GM10248 (cell line): ENCODE measurements at regions not wholly inside any gene's neighbourhood (a gene's known extent, or its start where the extent isn't known, plus 50 kb on each side); places are given as distances from the start of the nearest gene placed in this dataset.

ENCODE experiments used
- CTCF ChIA-PET: fragments of 300-600 bp; sonication (Branson Sonifier 250); formaldehyde crosslinking; extraction: SDS; loops from one replicate; lab custom pipeline; 2021; ENCODE audit warnings: antibody characterized with exemption; lab: Yijun Ruan, JAX
- POLR2A ChIA-PET: fragments of 350-650 bp; sonication (Branson Sonifier 250); formaldehyde crosslinking; extraction: SDS; loops from one replicate; lab custom pipeline; 2020; ENCODE audit warnings: antibody characterized with exemption; lab: Yijun Ruan, JAX
- DNase-seq: peaks from one replicate; pipeline ENCODE4 v3.0.0; 2012; ENCODE audit errors: extremely low spot score
- TF ChIP-seq, protein P1 (sequence below): IDR thresholded peaks from 2 replicates; pipeline ENCODE4 v1.5.1; 2012; ENCODE audit warnings: mild to moderate bottlenecking, low read depth; ENCODE audit errors: extremely low read depth, missing control alignments, control extremely low read depth

DNA sequence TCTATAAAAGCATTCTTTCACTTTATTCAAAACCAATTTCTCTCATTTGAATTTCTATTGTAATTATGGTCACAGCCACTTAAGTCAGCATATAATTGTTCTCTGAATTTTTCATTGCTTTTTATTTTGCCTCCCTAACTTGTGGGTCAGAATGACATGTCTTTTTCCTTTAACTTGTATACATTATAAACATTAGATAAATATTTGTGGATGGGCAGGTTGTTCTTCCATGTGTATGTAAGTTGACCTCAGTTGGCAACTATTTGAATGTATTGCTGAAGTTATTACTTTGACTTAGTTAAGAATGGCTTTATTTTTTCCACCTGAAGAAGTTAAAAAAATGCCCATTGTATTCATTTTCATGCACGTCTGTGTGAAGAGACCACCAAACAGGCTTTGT is 83.0 kb upstream of the MAP3K7 start:
- ChIA-PET CTCF (no interaction called here), POLR2A (no interaction called here)
- TF ChIP-seq, protein P1, sequence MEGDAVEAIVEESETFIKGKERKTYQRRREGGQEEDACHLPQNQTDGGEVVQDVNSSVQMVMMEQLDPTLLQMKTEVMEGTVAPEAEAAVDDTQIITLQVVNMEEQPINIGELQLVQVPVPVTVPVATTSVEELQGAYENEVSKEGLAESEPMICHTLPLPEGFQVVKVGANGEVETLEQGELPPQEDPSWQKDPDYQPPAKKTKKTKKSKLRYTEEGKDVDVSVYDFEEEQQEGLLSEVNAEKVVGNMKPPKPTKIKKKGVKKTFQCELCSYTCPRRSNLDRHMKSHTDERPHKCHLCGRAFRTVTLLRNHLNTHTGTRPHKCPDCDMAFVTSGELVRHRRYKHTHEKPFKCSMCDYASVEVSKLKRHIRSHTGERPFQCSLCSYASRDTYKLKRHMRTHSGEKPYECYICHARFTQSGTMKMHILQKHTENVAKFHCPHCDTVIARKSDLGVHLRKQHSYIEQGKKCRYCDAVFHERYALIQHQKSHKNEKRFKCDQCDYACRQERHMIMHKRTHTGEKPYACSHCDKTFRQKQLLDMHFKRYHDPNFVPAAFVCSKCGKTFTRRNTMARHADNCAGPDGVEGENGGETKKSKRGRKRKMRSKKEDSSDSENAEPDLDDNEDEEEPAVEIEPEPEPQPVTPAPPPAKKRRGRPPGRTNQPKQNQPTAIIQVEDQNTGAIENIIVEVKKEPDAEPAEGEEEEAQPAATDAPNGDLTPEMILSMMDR, result no peak

DNA sequence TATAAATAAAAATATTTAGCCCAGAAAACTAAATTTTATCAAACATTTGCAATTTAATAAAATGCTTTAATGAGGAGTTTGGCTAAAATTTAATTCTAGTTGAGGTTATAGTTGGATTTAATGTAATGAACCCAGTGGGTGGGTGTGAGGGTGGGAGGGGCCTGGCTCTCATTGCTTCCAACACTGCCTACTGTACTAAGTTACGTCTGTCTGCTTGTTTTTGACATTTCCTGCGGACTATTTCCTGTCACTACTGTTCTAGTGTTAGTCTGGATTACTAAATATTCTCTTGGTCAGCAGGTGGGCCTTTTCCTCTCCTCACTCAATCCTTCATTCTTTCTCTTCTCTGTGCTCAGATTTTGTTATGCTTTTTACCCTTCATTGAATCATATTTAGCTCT is 82.5 kb upstream of the MAP3K7 start:
- POLR2A ChIA-PET, result no interaction called here
- no peak for DNase-seq
- TF ChIP-seq, protein P1, result no peak

More for the DNA sequence above, 83.0 kb upstream of the MAP3K7 start:
- DNase-seq, result no peak

DNA sequence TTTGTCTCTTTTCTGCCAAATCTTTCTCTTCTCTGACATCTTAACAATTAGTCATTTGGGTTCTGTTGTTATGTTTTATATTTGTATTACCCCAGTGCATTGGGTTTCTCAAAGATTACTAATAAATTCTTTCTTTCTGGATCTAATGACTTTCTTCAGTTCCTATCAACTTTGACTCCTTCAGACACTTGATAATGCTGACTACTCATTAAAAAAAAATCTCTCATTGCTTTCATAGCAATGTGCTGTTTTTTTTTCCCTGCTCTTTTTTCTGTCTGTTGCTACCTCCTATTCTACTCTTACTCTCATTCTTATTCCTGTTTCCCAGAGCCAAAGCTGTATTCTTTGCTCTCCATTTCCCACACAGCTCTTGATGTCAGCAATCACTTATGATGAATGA is 81.3 kb upstream of the MAP3K7 start:
- ChIA-PET POLR2A (no interaction called here), CTCF (interaction anchor here (1.5 kb wide), 1 partner anchor 19 kb away, joined by 3 read pairs; no protein-coding TSS in a partner anchor)
- no peak for DNase-seq
- TF ChIP-seq, protein P1, result no peak

More for the DNA sequence above, 82.5 kb upstream of the MAP3K7 start:
- CTCF ChIA-PET, result no interaction called here

DNA sequence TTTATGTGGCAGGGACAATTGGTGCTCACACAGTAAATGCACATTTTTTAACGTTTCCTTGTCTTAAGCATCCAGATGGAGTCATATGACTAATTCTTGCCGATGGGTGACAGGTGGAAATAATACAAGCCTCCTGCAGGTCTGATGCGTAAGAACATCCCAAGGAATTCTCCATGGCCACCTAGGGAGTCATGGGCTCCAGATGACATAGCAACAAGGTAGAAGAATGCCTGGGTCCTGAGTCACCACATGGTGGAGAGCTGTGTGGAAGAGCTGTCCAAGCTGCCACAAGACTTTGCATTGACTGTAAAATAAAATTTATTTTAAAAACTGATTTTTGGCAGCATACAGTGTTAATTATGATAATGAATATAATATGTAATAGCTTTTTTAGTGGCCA is 77.0 kb upstream of the MAP3K7 start:
- TF ChIP-seq, protein P1, result no peak
- no peak for DNase-seq
- CTCF ChIA-PET, result interaction anchor here (1.3 to 1.6 kb wide), 2 partner anchors 10 to 15 kb away, joined by 5 read pairs; no protein-coding TSS in a partner anchor
- POLR2A ChIA-PET, result no interaction called here

DNA sequence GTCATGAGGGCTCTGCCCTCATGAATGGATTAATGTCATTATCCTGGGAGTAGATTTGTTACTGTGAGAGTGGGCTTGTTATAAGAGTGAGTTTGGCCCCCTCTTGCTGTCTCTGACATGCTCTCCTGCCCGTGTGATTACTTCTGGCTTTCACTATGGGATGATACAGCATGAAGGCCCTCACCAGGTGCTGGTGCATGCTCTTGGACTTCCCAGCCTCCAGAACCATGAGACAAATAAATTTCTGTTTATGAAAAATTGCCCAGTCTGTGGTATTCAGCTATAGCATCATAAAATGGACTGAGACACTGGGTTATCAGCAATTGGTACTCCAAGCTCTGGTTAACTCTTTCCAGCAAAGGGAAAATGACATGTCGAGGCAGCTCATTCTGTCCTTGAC is 76.2 kb upstream of the MAP3K7 start:
- no peak for DNase-seq
- TF ChIP-seq, protein P1, result no peak
- ChIA-PET POLR2A (no interaction called here), CTCF (interaction anchor here (1.6 kb wide), 1 partner anchor 9 kb away, joined by 5 read pairs; no protein-coding TSS in a partner anchor)

DNA sequence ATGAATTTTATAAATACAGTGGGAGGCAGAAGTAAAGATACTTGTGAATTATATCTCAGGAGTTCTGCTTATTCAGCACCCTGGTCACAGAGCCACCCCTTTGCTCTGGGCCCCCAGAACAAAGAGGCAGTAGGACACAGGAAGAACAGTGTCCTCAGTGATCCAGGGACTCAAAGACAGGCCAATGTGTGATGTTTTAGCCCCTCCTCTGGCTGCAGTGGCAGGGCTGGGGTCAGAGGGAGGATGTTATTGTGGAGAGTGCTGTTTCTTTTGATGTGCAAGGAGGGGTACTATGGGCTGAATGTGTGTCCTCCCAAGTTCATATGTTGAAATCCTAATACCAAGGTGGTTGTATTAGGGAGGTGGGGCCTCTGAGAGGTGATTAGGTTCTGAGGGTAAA is 74.1 kb upstream of the MAP3K7 start:
- POLR2A ChIA-PET, result no interaction called here
- no peak for DNase-seq
- CTCF ChIA-PET, result no interaction called here
- TF ChIP-seq, protein P1, result no peak
